Middle frontal gyrus (tissue), 1 donor: ENCODE measurements at regions not wholly inside any gene's neighbourhood (a gene's known extent, or its start where the extent isn't known, plus 50 kb on each side); places are given as distances from the start of the nearest gene placed in this dataset.
"Not testable (repeated sequence)": the region's sequence is repeated elsewhere in the genome, so short reads cannot be mapped to it uniquely, and the experiment has no call there.

ENCODE experiments used
- DNase-seq: peaks from one replicate; pipeline ENCODE4 v3.0.0-alpha.2; 2015; ENCODE audit warnings: low spot score; ENCODE audit errors: extremely low spot score

GRCh38 chr2:138267902-138268254, 233.7 kb upstream of the SPOPL start:
- DNase-seq, result no peak

GRCh38 chr2:138269765-138270164, 231.8 kb upstream of the SPOPL start:
- DNase-seq, result no peak

- no peak for DNase-seq
Observed at GRCh38 chr2:138271467-138271866, 230.1 kb upstream of the SPOPL start.

DNA sequence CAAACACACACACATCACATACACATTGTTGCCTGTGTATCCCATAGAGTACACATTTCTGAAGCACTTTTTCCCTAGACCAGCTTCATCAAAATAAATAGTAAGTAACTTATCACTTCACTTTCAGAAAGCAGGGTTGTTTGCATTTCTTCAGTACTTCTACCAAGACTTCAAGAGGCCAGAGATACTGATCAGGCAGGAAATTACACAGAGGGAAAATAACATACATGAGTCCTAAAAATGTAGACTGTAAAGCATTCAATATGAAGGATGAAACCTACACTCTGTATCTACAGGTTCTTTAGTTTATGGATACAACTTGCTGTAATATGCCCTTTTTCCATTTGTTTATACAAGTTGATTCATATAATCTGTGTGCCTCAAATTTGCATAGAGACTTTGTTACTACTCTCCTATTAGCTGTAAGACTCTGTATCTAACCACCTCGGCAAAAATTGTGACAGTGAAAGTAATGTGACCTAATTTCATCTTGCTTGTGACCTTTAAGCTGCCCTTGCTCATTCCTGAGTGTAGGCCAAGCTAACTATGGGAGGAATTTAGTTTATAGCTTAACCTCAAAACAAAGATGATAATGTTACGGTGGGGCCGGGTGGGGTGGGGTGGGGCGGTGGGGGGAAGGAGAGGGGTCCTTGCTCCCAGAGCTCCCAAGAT, 228.9 kb upstream of the SPOPL start:
- DNase-seq, result no peak

GRCh38 chr2:138273280-138273679, 228.3 kb upstream of the SPOPL start:
- not testable (repeated sequence) for DNase-seq

DNA sequence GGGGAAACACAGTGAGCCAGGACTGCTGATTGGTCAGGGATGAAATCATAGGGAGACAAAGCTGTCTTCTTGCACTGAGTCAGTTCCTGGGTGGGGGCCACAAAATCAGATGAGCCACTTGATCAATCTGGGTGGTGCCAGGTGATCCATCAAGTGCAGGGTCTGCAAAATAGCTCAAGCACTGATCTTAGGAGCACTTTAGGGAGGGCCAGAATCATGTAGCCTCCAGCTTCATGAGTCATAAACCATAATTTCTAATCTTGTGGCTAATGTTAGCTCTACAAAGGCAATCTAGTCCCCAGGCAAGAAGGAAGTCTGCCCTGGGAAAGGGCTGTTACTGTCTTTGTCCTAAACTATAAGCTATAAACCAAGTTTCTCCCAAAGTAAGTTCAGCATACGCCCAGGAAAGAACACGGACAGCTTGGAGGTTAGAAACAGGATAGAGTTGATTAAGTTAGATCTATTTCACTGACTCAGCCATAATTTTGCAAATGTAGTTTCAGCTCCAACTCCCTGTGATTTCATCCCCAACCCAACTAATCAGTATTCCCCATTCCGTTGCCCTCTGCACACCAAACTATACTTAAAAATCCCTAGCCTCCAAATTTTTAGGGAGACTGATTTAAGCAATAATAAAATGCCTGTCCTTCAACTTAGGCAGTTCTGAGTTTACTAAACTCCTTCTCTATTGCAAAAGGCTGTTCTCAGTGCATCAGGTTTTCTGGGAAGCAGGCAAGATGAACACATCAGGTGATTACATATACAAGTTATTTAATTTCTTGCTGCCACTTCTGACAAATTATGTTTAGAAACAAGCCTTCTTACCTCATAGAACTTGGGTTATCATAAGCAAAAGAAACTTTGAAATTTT, 226.9 kb upstream of the SPOPL start:
- no peak for DNase-seq

GRCh38 chr2:138275292-138275690, 226.3 kb upstream of the SPOPL start:
- DNase-seq, result no peak

DNA sequence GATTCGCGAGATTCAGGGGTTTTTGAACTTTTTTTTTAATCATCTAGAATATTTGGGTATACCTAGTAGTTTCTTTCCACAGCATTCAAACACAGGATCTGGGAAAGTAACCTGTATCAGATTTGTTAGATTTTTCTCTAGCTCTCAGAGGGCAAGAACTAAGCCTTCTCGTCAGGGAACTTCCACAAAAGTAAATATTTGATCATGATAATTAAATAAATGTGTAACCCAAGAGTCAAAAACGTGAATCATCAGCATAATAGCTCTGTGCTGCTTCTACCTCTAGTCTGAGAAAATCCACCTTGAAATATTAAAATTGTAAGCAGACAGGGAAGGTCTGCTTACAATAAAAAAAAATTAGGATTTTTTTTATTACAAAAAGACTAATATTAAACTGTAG, 225.7 kb upstream of the SPOPL start:
- no peak for DNase-seq

- DNase-seq, result no peak
Observed at GRCh38 chr2:138276339-138276738, 225.2 kb upstream of the SPOPL start.

- DNase-seq, result no peak
Observed at GRCh38 chr2:138277062-138277461, 224.5 kb upstream of the SPOPL start.

GRCh38 chr2:138279871-138280270, 221.7 kb upstream of the SPOPL start:
- DNase-seq, result no peak

DNA sequence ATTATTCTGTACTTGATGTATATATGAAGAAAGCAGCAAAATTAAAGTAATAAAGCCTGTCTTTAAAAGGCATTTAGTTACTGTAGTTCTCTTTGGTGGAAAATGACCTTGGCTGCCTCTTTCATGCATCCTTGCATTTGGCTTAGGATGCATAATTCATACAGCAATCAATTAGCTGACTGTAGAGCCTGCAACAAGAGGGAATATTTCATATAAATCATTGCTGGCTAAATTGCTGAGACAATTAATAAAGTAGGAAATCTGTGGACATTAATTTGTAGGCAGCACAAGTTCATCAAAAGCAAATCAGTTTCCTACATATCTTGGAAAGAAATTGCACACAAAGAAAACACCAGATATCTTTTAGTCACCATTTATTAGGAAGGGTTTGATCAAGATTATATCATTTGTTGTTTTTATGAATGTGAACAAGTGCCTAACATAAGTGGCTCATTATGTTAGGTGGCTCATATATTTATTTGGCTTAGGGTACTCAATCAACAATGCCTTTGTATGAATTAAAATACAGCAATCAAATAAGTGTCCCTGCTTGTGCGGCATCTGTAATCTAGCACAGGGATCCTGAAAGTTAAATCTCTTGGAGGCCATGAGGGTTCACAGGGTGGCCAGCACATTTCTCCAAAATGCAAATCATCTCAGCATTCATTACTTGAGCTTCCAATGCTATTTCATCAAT, 220.4 kb upstream of the SPOPL start:
- no peak for DNase-seq

DNA sequence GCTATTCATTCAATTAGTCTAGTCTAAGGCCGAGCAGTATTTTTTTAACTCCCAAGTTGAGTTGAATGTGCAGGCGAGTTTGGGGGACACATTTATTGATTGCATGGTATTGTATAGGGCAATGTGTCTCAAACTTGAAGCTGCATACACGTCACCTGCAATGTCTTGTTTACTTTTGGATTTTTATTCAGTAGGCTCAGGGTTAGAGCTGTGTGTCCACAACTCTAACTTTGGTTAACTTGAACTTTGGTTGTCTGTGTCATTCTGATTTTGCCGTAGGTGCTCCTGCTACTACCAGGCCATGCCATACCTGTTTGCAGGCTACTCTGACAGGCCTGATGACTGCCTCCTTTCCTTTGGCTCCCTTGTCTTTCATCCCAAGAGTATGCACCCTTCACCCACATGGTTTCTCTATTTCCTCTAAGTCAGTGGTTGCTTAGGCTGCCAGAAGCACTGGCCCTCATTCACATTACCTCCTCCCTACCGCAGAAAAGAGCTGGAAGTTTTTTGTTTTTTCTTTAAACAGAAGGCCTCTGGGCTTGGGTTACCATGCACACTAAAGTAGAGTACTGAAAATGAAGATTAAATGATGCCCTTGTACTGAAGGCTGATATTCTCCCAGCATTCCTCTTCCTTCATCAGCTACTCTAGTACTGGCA, 219.4 kb upstream of the SPOPL start:
- no peak for DNase-seq

- no peak for DNase-seq
Observed at GRCh38 chr2:138291805-138292204, 209.8 kb upstream of the SPOPL start.

DNA sequence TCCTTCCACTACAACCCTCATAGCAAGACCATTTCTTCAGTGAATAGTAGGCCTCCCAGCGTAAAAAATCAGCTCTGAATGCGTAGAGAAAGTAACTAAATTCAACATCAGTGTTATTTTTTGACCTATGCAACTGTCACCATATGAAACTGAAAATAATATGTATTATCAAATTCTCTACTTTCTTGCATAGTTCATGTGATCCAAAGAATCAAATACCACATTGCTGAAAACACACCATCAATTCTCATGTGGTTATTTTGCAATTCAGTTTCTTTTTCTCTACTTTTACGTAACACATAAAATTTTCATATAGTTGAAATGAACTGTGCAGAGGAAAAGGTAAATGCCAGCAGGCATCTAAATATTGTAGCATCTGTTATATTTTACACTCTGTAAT, 208.5 kb upstream of the SPOPL start:
- DNase-seq, result no peak

GRCh38 chr2:138293549-138293948, 208.0 kb upstream of the SPOPL start:
- DNase-seq, result no peak

DNA sequence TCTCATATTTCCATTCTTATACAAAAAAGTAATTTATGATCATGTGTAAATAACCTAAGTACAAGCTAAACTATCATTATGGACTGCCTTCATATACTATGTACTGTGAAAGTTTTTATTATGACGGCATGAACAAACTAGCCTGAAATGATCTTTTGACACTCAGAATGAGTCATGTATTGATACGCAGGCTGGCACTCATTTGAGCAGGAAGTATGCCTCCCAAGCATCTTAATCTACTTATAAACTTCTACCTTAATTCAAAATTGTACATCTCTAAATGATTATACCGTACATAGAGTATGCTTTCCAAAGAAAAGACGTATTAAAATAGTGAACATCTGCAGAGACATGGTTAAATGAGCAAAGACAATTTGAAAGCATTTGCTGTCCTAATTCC, 207.1 kb upstream of the SPOPL start:
- no peak for DNase-seq

DNA sequence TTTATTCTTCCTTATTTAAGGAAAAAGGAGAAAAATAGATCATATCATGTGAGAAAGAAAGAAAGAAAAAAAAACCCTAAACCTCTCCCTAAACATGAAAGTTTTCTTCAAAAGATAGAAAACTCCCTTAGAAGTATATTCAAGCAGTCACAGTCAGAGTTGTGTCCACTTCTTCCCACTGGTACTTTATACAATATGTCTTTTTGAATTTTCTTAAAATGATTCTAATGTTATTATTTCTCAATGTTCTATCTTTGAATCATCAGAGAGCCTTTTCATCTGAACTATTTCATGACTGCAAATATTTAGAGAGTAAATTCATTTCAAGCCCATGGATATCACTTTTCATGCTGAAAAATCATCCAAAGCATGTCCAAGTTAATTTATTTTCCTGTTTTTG, 205.2 kb upstream of the SPOPL start:
- no peak for DNase-seq

DNA sequence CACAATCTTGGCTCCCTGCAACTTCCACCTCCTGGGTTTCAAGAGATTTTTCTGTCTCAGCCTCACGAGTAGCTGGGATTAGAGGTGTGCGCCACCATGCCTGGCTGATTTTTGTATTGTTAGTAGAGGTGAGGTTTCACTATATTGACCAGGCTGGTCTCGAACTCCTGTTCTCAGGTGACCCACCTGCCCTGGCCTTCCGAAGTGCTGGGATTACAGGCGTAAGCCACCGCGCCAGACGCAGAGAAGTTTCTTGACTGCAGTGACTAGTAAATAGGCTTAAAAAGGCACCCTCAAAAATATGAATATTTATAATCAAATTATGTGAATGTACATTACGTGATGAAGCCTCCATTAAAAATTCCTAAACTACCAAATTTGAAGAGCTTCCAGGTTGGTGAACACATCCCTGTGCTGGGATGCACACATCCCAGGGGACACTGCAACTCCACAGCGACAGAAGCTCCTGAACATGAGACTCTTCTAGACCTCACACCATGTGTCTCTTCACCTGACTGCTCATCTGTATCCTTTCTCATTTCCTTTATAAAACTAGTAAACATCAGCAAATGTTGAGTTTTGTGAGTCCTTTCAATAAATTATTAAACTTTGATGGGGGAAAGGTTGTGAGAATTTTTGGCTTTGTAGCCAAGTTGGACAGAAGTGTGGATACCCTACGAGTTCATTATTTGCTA, 203.3 kb upstream of the SPOPL start:
- DNase-seq, result no peak

DNA sequence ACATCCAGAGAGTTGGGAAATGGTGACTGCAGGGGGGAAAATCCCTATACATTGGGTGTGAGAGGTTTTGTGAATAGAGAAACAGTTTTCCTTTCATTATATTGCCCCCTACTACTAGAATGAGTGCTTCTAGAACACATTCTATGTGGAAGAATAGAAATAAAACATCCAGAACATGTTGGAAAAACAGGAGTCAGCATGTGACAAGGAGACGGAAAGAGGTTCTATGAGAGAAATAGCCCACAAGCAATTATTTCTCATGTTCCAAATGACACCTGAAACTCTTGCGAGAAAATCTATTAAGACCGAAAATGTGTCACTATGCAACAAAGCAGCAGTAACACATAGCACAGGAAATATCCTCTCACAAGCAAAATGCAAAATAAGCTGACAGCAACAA, 202.7 kb upstream of the SPOPL start:
- no peak for DNase-seq

- no peak for DNase-seq
Observed at GRCh38 chr2:138306626-138307025, 194.9 kb upstream of the SPOPL start.
